H9 (cell line): ENCODE measurements at regions not wholly inside any gene's neighbourhood (a gene's known extent, or its start where the extent isn't known, plus 50 kb on each side); places are given as distances from the start of the nearest gene placed in this dataset.

Source experiments
- DNase-seq: peaks from one replicate; pipeline ENCODE4 v3.0.0-alpha.2; 2017
- H2AFZ ChIP-seq: one replicate; pipeline ENCODE4 v1.6.1; 2013; ENCODE audit warnings: mild to moderate bottlenecking, low read length, control low read depth, moderate library complexity
- H2AK5ac ChIP-seq: 2 replicates; pipeline ENCODE4 v1.6.1; 2013; ENCODE audit warnings: low read length, control low read depth, mixed read lengths; ENCODE audit not compliant: insufficient read length
- H2BK120ac ChIP-seq: one replicate; pipeline ENCODE4 v1.6.1; 2013; ENCODE audit warnings: low read depth, mild to moderate bottlenecking, low read length, control low read depth, inconsistent platforms; ENCODE audit not compliant: poor library complexity, severe bottlenecking
- H2BK12ac ChIP-seq: 2 replicates; pipeline ENCODE4 v1.6.1; 2013; ENCODE audit warnings: low read length, control low read depth, mixed read lengths, low read depth; ENCODE audit not compliant: insufficient read length
- H2BK15ac ChIP-seq: 2 replicates; pipeline ENCODE4 v1.6.1; 2013; ENCODE audit warnings: low read depth, low read length, control low read depth
- H2BK20ac ChIP-seq: one replicate; pipeline ENCODE4 v1.6.1; 2013; ENCODE audit warnings: low read depth, mild to moderate bottlenecking, low read length, control low read depth, inconsistent platforms; ENCODE audit not compliant: poor library complexity, severe bottlenecking
- H2BK5ac ChIP-seq: 2 replicates; pipeline ENCODE4 v1.6.1; 2013; ENCODE audit warnings: low read length, control low read depth, mixed read lengths; ENCODE audit not compliant: insufficient read length
- H3K14ac ChIP-seq: 2 replicates; pipeline ENCODE4 v1.6.1; 2013; ENCODE audit warnings: low read length, control low read depth; ENCODE audit not compliant: insufficient read depth
- H3K18ac ChIP-seq: 2 replicates; pipeline ENCODE4 v1.6.1; 2013; ENCODE audit warnings: low read depth, mild to moderate bottlenecking, mixed read lengths, low read length, control low read depth; ENCODE audit not compliant: insufficient read length
- H3K23ac ChIP-seq: 2 replicates; pipeline ENCODE4 v1.6.1; 2013; ENCODE audit warnings: low read length, control low read depth, mixed read lengths, low read depth; ENCODE audit not compliant: insufficient read length
- H3K23me2 ChIP-seq: 2 replicates; pipeline ENCODE4 v1.6.1; 2013; ENCODE audit warnings: low read depth, mild to moderate bottlenecking, mixed read lengths, low read length, control low read depth; ENCODE audit not compliant: insufficient read length, poor library complexity, severe bottlenecking
- H3K27ac ChIP-seq: 2 replicates; pipeline ENCODE4 v1.5.1; 2013; ENCODE audit warnings: low read length, control low read depth, mixed read lengths, low read depth; ENCODE audit not compliant: insufficient read length
- H3K27me3 ChIP-seq: 2 replicates; pipeline ENCODE4 v1.6.1; 2013; ENCODE audit warnings: low read length, control low read depth, inconsistent platforms; ENCODE audit not compliant: insufficient read depth
- H3K4ac ChIP-seq: 2 replicates; pipeline ENCODE4 v1.6.1; 2013; ENCODE audit warnings: low read depth, mild to moderate bottlenecking, control low read depth, inconsistent platforms, low read length, moderate library complexity
- H3K4me1 ChIP-seq: 2 replicates; pipeline ENCODE4 v1.6.1; 2013; ENCODE audit warnings: low read length, control low read depth, inconsistent platforms; ENCODE audit not compliant: insufficient read depth
- H3K4me2 ChIP-seq: 2 replicates; pipeline ENCODE4 v1.6.1; 2013; ENCODE audit warnings: low read length, control low read depth, mixed read lengths; ENCODE audit not compliant: insufficient read length, insufficient read depth
- H3K56ac ChIP-seq: 2 replicates; pipeline ENCODE4 v1.6.1; 2013; ENCODE audit warnings: low read depth, mild to moderate bottlenecking, mixed read lengths, low read length, control low read depth; ENCODE audit not compliant: insufficient read length
- H3K79me1 ChIP-seq: 2 replicates; pipeline ENCODE4 v1.6.1; 2013; ENCODE audit warnings: low read depth, mild to moderate bottlenecking, moderate library complexity, low read length, control low read depth, inconsistent platforms; ENCODE audit not compliant: insufficient read depth, poor library complexity, severe bottlenecking
- H3K79me2 ChIP-seq: 2 replicates; pipeline ENCODE4 v1.6.1; 2013; ENCODE audit warnings: low read length, control low read depth, inconsistent platforms; ENCODE audit not compliant: insufficient read depth
- H3K9ac ChIP-seq: 2 replicates; pipeline ENCODE4 v1.6.1; 2013; ENCODE audit warnings: low read length, control low read depth, mixed read lengths; ENCODE audit not compliant: insufficient read length; ENCODE audit errors: extremely low read depth
- H3K9me3 ChIP-seq: one replicate; pipeline ENCODE4 v1.6.1; 2013; ENCODE audit warnings: low read depth, low read length, inconsistent platforms; ENCODE audit not compliant: control insufficient read depth
- H3T11ph ChIP-seq: one replicate; pipeline ENCODE4 v1.6.1; 2013; ENCODE audit warnings: mild to moderate bottlenecking, low read length, control low read depth, inconsistent platforms
- H4K20me1 ChIP-seq: one replicate; pipeline ENCODE4 v1.6.1; 2013; ENCODE audit not compliant: control insufficient read depth, insufficient read length, insufficient read depth
- H4K5ac ChIP-seq: 2 replicates; pipeline ENCODE4 v1.6.1; 2013; ENCODE audit warnings: low read depth, mild to moderate bottlenecking, mixed read lengths, low read length, control low read depth; ENCODE audit not compliant: insufficient read length
- H4K8ac ChIP-seq: replicated peaks from 2 replicates; pipeline ENCODE4 v1.6.1; 2013; ENCODE audit warnings: low read length, control low read depth, mixed read lengths, low read depth; ENCODE audit not compliant: insufficient read length
- H4K91ac ChIP-seq: 2 replicates; pipeline ENCODE4 v1.6.1; 2013; ENCODE audit warnings: low read depth, mild to moderate bottlenecking, moderate library complexity, mixed read lengths, low read length, control low read depth; ENCODE audit not compliant: insufficient read length
- H3K27ac Mint-ChIP-seq, 3 experiments: 2 replicates in 2 of 3; 3 replicates in 1 of 3; pipeline ENCODE4 v1.8.0; 2020 to 2021; ENCODE audit warnings: mixed read lengths in 3 of 3, mild to moderate bottlenecking in 1 of 3, moderate library complexity in 1 of 3
- H3K27me3 Mint-ChIP-seq: 2 replicates; pipeline ENCODE4 v1.8.0; 2021; ENCODE audit warnings: low read depth, mild to moderate bottlenecking, moderate library complexity, mixed read lengths
- H3K36me3 Mint-ChIP-seq, 3 experiments: 2 replicates in 2 of 3; 3 replicates in 1 of 3; pipeline ENCODE4 v1.8.0; 2020 to 2021; ENCODE audit warnings: low read depth in 3 of 3, mixed read lengths in 3 of 3; ENCODE audit not compliant: insufficient read depth in 1 of 3
- H3K4me1 Mint-ChIP-seq, 2 experiments: 2 replicates each; pipeline ENCODE4 v1.8.0; 2020; ENCODE audit warnings: mixed read lengths in 2 of 2
- H3K4me3 Mint-ChIP-seq, 2 experiments: 2 replicates in 1 of 2; 3 replicates in 1 of 2; pipeline ENCODE4 v1.8.0; 2020 to 2021; ENCODE audit warnings: mild to moderate bottlenecking in 2 of 2, mixed read lengths in 2 of 2, moderate library complexity in 1 of 2
- H3K9me3 Mint-ChIP-seq, 2 experiments: 2 replicates in 1 of 2; 3 replicates in 1 of 2; pipeline ENCODE4 v1.8.0; 2020; ENCODE audit warnings: mild to moderate bottlenecking in 2 of 2, mixed read lengths in 2 of 2, moderate library complexity in 1 of 2
- WGBS: extraction: QIAGEN DNeasy Blood & Tissue Kit; methylation state at CpG from one replicate; pipeline ENCODE4 v1.1.7; 2013; ENCODE audit warnings: missing lambda C conversion rate, low lambda C conversion rate, mixed read lengths; ENCODE audit not compliant: insufficient read length; ENCODE audit errors: extremely low coverage; 5-methylcytosine and 5-hydroxymethylcytosine counted together
- TF ChIP-seq, protein P1 (sequence below): fragments of 200-600 bp; sonication (generic); conservative IDR thresholded peaks from 3 replicates; pipeline ENCODE4 v1.8.0; 2021; ENCODE audit warnings: antibody characterized with exemption, mild to moderate bottlenecking

DNA sequence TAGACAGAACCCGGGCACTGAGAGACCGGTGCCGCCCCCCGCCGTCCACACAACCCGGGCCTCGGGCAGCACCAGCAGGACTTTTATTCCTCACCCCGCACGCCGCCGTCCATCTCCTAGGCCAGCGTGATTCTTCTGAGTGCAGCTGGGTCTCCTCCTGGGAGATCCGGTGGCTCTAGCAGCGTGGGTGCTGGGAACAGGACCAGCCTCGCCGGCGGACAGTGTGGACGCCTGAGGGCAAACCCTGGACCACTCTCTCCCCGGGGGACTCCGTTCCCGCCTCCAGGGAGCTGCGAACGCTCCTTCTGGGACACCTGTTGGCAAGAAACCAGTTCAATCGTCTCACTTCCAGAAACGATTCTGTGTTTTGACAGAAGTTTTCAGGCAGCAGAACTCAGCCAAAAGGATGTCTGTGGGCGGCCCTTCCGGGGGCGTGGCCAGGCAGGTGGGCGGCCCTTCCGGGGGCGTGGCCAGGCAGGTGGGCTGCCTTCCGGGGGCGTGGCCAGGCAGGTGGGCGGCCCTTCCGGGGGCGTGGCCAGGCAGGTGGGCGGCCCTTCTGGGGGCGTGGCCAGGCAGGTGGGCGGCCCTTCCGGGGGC lies 130.7 kb downstream of the DLL1 start:
- H2AK5ac ChIP-seq = no peak overlapping the region
- H3K14ac ChIP-seq = no peak overlapping the region
- no peaks in the 10 kb centered on the region for H3K4me1 ChIP-seq
- H2BK12ac ChIP-seq = no peak overlapping the region
- no peaks in the 10 kb centered on the region; a peak in 1 of 7 replicates for H3K36me3 Mint-ChIP-seq
- TF ChIP-seq, protein P1, sequence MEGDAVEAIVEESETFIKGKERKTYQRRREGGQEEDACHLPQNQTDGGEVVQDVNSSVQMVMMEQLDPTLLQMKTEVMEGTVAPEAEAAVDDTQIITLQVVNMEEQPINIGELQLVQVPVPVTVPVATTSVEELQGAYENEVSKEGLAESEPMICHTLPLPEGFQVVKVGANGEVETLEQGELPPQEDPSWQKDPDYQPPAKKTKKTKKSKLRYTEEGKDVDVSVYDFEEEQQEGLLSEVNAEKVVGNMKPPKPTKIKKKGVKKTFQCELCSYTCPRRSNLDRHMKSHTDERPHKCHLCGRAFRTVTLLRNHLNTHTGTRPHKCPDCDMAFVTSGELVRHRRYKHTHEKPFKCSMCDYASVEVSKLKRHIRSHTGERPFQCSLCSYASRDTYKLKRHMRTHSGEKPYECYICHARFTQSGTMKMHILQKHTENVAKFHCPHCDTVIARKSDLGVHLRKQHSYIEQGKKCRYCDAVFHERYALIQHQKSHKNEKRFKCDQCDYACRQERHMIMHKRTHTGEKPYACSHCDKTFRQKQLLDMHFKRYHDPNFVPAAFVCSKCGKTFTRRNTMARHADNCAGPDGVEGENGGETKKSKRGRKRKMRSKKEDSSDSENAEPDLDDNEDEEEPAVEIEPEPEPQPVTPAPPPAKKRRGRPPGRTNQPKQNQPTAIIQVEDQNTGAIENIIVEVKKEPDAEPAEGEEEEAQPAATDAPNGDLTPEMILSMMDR = no peak
- H3K4me3 Mint-ChIP-seq = no peak overlapping the region
- H2BK15ac ChIP-seq = no peak overlapping the region
- H4K8ac ChIP-seq = no peak overlapping the region
- H3T11ph ChIP-seq = no peak overlapping the region
- no peak overlapping the region for H2AFZ ChIP-seq
- H3K79me1 ChIP-seq = no peaks in the 10 kb centered on the region
- no peak overlapping the region for H3K23ac ChIP-seq
- H2BK5ac ChIP-seq = no peak overlapping the region
- H3K9me3 ChIP-seq = no peaks in the 10 kb centered on the region
- no peak overlapping the region for H3K27ac Mint-ChIP-seq
- no peak overlapping the region for H3K9ac ChIP-seq
- no peaks in the 10 kb centered on the region for H3K27me3 ChIP-seq
- no peaks in the 10 kb centered on the region for H3K23me2 ChIP-seq
- DNase-seq = no peak
- no peaks in the 10 kb centered on the region; the same call in 1 of the 2 replicates for H3K27me3 Mint-ChIP-seq
- no peak overlapping the region for H4K91ac ChIP-seq
- no peak overlapping the region for H2BK120ac ChIP-seq
- H3K27ac ChIP-seq = no peak overlapping the region
- no peak overlapping the region for H3K56ac ChIP-seq
- no peak overlapping the region for H3K4ac ChIP-seq
- H3K79me2 ChIP-seq = no peaks in the 10 kb centered on the region
- H2BK20ac ChIP-seq = no peak overlapping the region
- no peaks in the 10 kb centered on the region for H4K20me1 ChIP-seq
- H3K4me1 Mint-ChIP-seq = no peaks in the 10 kb centered on the region
- H4K5ac ChIP-seq = no peak overlapping the region
- WGBS = no CpG with 5 or more reads among the region's 40 CpGs
- no peak overlapping the region for H3K18ac ChIP-seq
- no peak overlapping the region for H3K4me2 ChIP-seq
- peaks cover 0 to 9% of the 10 kb centered on the region in 2 experiments; a peak in 1 of 5 replicates for H3K9me3 Mint-ChIP-seq
